ACC112 (cell line): ENCODE measurements at regions not wholly inside any gene's neighbourhood (a gene's known extent, or its start where the extent isn't known, plus 50 kb on each side); places are given as distances from the start of the nearest gene placed in this dataset.

ENCODE experiments used
- H2AFZ ChIP-seq: fragments of 200-600 bp; sonication (generic); one replicate; pipeline ENCODE4 v1.6.0; 2017; ENCODE audit warnings: antibody characterized with exemption, low read length; ENCODE audit not compliant: unreplicated experiment
- H3K27ac ChIP-seq: fragments of 200-600 bp; sonication (generic); 2 replicates; pipeline ENCODE4 v1.5.1; 2014; ENCODE audit warnings: low read depth, mild to moderate bottlenecking, antibody characterized with exemption, low read length, moderate library complexity
- H3K27me3 ChIP-seq: fragments of 200-600 bp; sonication (generic); 2 replicates; pipeline ENCODE4 v1.6.1; 2014; ENCODE audit warnings: mild to moderate bottlenecking, antibody characterized with exemption, low read length, moderate library complexity, mixed read lengths; ENCODE audit not compliant: insufficient read depth
- H3K36me3 ChIP-seq: fragments of 200-600 bp; sonication (generic); 2 replicates; pipeline ENCODE4 v1.6.1; 2016; ENCODE audit warnings: mild to moderate bottlenecking, antibody characterized with exemption, low read length, moderate library complexity, mixed read lengths; ENCODE audit not compliant: insufficient read depth
- H3K4me1 ChIP-seq: fragments of 200-600 bp; sonication (generic); one replicate; pipeline ENCODE4 v1.6.1; 2016; ENCODE audit warnings: low read length, mixed read lengths; ENCODE audit not compliant: insufficient read depth, unreplicated experiment, control insufficient read depth
- H3K4me3 ChIP-seq: fragments of 200-600 bp; sonication (generic); 2 replicates; pipeline ENCODE4 v1.5.1; 2014; ENCODE audit warnings: mild to moderate bottlenecking, low read depth, low read length
- H3K79me2 ChIP-seq: fragments of 200-600 bp; sonication (generic); one replicate; pipeline ENCODE4 v1.6.0; 2016; ENCODE audit warnings: low read length; ENCODE audit not compliant: control insufficient read depth, unreplicated experiment, insufficient read depth

DNA sequence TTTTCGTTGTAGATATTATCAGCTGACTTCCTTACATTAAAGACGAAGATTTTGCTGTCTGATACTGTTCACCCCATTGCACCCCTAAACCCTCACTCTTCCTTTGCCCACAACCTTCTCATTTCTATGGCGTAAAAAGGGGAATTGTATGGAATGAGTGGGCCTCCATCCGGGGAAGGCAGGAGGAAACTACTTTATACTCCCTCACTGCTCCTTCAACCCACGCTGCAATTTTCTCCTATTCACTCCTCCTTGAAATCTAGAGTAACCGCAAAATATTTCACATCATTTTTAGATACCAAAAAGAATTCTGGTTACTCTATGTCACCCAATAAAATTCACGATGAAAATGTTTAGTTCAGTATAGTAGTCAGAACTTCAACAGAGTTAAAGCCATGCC is 330.8 kb downstream of the DIRAS2 start:
- Histone ChIP-seq H3K79me2 (no peaks in the 10 kb centered on the region), H3K27ac (no peak overlapping the region), H3K4me3 (no peak overlapping the region), H3K36me3 (no peaks in the 10 kb centered on the region), H2AFZ (no peak overlapping the region), H3K4me1 (no peaks in the 10 kb centered on the region), H3K27me3 (no peaks in the 10 kb centered on the region)

DNA sequence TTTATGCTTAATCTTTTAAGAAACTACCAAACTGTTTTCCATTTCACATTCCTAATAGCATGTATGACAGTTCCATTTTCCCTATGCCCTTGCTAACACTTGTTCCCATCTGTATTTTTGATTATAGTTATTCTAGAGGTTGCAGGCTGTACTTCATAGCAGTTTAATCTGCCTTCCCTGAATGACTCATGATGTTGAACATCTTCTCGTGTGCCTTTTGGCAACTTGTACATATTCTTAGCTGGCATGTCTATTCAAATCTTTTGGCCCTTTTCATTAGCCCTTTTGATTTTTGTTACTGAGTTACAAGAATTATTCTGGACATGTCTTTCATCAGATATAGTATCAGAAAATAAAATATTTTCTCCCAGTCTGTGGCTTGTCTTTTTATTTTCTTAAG is 320.3 kb downstream of the DIRAS2 start:
- H3K4me3 ChIP-seq, result no peak overlapping the region
- H2AFZ ChIP-seq, result no peak overlapping the region
- no peaks in the 10 kb centered on the region for H3K79me2 ChIP-seq
- H3K4me1 ChIP-seq, result no peaks in the 10 kb centered on the region
- H3K36me3 ChIP-seq, result no peaks in the 10 kb centered on the region
- no peak overlapping the region for H3K27ac ChIP-seq
- H3K27me3 ChIP-seq, result no peaks in the 10 kb centered on the region

DNA sequence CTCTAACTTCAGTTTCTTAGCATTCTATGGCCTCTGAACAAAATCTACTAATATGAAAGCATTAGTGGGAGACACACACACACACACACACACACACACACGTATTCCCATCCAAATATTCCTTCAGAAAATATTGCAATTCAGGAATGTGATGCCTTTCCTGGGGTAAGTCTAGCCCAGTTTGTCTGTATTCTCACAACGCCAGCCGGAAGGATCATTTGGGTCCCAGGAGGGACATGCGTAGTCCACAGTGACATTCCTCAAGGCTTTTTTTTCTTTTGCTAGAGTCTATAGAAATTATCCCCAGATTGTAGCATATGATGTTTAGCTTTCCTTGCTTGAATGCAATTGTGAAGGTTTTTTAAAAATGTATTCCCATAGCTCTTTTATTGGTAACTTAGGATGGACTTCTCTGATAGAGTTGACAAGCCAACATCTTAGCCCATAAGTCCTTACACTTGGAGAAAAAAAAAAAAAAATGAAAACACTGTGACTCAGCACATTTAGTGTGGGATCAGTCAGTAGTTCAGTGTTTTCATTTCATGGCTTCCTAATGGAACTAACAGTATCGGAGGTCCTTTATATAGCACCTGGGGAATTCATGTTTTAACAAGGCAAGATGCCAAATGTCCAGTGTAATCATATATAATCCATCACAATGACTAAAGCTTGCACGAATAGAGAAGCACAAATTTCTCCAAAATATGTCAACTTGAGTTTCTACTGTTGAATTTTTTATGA is 316.5 kb downstream of the DIRAS2 start:
- Histone ChIP-seq H3K4me3 (no peak overlapping the region), H3K27me3 (no peaks in the 10 kb centered on the region), H3K36me3 (no peaks in the 10 kb centered on the region), H2AFZ (no peak overlapping the region), H3K79me2 (no peaks in the 10 kb centered on the region), H3K27ac (no peak overlapping the region), H3K4me1 (no peaks in the 10 kb centered on the region)

DNA sequence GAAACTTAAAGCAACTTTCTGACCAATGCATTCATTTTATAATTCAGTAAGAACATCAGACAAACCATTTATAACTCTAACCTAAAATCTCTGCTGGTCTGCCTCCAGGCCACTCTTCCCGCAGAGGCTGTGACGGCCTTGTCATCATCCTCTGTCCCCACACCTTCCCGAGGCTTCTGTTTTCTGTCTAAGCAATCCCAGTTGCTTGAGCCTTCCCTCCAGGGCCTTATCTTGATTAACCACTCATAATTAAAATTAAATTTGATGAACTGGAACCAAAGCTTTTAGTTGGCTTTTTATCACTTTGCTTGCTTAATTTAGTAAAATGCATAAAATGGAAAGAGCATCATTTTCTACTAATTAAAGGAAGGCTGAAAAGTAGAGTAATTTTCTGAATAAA is 312.4 kb downstream of the DIRAS2 start:
- Histone ChIP-seq H3K27me3 (no peaks in the 10 kb centered on the region), H3K79me2 (no peaks in the 10 kb centered on the region), H2AFZ (no peak overlapping the region), H3K4me3 (no peak overlapping the region), H3K4me1 (no peaks in the 10 kb centered on the region), H3K27ac (no peak overlapping the region), H3K36me3 (no peaks in the 10 kb centered on the region)

DNA sequence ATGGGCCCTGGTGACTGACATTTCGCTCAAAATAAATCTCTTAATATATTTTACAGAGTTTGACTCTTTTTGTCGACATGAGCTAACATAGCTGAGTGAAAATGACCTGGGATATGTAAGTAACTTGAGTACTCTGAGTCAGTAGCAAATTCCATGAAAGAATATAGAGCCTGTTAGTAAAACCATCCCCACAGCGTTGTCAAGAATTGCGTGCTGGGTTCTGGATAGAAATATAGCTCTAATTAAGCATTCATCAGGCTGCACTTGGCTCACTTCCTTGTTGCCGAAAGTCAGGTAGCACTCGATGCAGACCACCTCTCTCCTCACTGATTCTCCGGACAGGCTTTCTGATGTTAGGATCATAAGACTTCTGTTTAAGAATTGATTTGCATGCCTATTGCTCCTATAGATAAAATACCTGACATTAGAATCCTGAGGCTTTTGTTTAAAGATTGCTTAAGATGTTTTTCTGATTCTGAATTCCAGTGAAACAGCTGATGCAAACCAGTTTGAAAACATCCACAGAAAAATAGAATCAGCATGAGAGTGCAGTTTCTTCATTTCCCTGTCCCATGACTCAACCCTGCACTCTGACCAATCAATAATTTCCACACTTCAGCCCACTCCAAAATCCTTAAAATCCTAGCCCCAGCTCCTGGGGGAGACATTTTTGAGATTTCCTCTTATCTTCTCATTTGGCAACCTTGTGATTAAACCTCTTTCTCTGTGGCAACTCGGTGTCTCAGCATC is 310.6 kb downstream of the DIRAS2 start:
- Histone ChIP-seq H2AFZ (no peak overlapping the region), H3K27ac (peak overlapping the region; percentile 35), H3K79me2 (no peaks in the 10 kb centered on the region), H3K4me3 (no peak overlapping the region), H3K36me3 (no peaks in the 10 kb centered on the region), H3K4me1 (no peaks in the 10 kb centered on the region), H3K27me3 (no peaks in the 10 kb centered on the region)

DNA sequence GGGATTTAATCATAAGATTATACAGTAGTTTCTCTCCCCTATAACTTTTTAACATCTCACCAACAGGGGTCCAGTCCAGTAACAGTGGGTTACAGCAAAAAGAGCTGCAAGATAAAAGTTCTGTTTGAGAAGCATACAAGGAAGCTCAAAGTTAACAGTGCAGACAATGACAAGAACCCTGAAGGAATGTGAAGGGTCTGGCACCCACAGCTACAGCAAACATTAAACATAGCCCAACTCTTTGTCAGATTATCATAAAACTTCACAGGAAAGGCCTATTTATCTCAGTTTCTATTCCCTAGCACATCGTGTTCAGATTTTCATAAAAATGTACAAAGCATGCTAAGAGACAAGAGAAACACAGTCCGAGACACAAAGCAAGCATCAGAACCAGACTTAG is 309.4 kb downstream of the DIRAS2 start:
- no peak overlapping the region for H2AFZ ChIP-seq
- no peaks in the 10 kb centered on the region for H3K79me2 ChIP-seq
- no peaks in the 10 kb centered on the region for H3K4me1 ChIP-seq
- no peak overlapping the region for H3K27ac ChIP-seq
- H3K27me3 ChIP-seq, result no peaks in the 10 kb centered on the region
- no peak overlapping the region for H3K4me3 ChIP-seq
- no peaks in the 10 kb centered on the region for H3K36me3 ChIP-seq

DNA sequence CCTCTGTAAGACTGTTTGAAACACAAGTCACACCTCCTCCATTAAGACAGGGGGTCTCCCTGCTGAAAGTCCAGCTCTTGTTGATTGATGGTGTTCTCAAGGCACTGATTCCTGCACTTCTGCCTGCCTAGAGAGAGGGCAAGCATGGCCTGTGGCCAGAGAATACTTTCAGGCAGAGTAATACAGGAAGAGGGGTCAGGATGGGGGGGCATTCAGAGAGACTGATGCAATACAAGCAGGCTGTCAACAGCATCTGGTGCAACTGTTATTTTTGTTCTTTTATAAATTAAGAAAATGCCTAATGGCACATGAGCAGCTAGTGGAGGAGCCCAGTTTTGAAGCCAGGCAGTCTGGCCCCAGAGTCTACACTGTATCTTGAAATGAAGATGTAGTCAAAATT is 302.2 kb downstream of the DIRAS2 start:
- no peak overlapping the region for H3K4me3 ChIP-seq
- no peak overlapping the region for H3K27ac ChIP-seq
- H3K4me1 ChIP-seq, result no peaks in the 10 kb centered on the region
- H2AFZ ChIP-seq, result no peak overlapping the region
- no peaks in the 10 kb centered on the region for H3K36me3 ChIP-seq
- H3K79me2 ChIP-seq, result no peaks in the 10 kb centered on the region
- no peaks in the 10 kb centered on the region for H3K27me3 ChIP-seq

DNA sequence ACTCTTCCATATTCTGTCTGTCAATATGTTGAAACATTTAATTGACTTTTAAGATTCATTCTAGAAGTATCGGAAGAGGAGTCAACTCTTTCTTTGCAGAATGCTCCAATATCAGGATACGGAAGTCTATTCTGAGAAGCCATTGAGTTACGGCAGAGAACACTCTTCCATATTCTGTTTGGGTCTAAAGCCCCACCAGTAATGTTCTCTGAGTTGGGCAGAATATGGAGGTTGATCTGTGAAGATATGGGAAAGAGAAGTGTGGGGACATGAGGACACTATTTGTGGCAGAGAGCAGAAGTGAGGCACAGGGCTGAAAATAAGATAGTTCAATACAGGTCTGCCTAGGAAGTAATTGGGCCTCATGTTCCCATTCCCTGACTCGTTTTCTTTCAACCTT is 300.0 kb downstream of the DIRAS2 start:
- Histone ChIP-seq H3K4me3 (no peak overlapping the region), H2AFZ (no peak overlapping the region), H3K27ac (no peak overlapping the region), H3K27me3 (no peaks in the 10 kb centered on the region), H3K4me1 (no peaks in the 10 kb centered on the region), H3K36me3 (no peaks in the 10 kb centered on the region), H3K79me2 (no peaks in the 10 kb centered on the region)

DNA sequence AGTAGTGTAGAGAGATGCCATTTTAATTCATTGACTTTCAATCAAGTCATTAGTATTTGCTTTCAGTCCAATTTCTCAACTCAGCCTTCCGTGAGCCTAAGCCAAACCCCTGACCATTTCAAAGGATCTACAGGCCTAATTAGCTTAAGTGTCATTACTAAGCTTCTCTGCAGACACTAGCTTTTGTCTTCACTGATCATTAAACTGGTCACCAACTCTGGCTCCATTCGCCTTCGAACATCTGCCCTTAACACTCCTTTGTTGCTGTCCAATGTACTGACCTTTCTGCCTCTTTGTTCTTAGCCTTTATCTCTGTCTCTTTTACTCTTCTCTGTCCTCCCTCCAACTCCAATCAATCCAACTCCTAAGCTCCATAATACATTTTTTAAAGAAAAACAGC is 299.3 kb downstream of the DIRAS2 start:
- H3K27ac ChIP-seq, result no peak overlapping the region
- H2AFZ ChIP-seq, result no peak overlapping the region
- H3K4me3 ChIP-seq, result no peak overlapping the region
- no peaks in the 10 kb centered on the region for H3K79me2 ChIP-seq
- no peaks in the 10 kb centered on the region for H3K4me1 ChIP-seq
- H3K27me3 ChIP-seq, result no peaks in the 10 kb centered on the region
- H3K36me3 ChIP-seq, result no peaks in the 10 kb centered on the region

DNA sequence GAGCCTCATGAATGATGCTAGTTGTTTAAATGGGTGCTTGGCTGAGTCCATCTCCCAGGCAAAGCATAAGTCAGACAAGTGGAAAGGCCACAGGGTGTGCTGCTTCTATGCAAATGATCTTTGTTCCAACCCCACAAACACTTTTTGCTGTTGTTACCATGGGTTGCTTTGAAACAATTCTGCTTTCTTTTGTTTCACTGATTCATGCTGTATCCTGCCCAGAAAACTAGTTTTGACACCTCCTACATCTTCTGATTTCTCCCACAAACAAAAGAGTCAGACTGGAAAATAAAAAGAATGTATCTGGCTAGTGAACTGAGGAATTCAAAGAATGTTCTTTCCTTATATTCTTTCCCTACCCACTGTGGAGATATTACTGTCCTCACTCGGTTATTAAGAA is 298.6 kb downstream of the DIRAS2 start:
- Histone ChIP-seq H3K4me1 (no peaks in the 10 kb centered on the region), H3K27me3 (no peaks in the 10 kb centered on the region), H2AFZ (no peak overlapping the region), H3K79me2 (no peaks in the 10 kb centered on the region), H3K36me3 (no peaks in the 10 kb centered on the region), H3K4me3 (no peak overlapping the region), H3K27ac (no peak overlapping the region)

DNA sequence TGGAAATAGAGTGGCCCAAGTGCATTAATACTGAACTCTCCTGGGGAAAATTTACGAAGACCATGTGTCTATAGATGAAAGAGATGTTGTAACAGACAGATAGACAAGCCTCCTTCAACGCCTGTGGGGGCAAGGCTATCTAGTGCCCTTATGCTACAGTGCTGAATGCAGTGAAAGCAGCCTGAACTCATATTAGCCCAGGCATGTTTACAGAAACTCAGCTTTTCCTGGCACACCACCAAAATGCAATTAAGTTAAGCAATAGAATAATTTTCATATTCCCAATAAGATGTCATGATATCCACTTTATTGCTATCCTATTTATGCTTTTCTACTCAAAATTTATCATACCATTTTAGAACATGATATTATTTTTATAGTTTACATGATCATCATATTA is 277.0 kb downstream of the DIRAS2 start:
- H2AFZ ChIP-seq, result no peak overlapping the region
- no peaks in the 10 kb centered on the region for H3K27me3 ChIP-seq
- no peak overlapping the region for H3K4me3 ChIP-seq
- H3K36me3 ChIP-seq, result no peaks in the 10 kb centered on the region
- no peaks in the 10 kb centered on the region for H3K79me2 ChIP-seq
- H3K27ac ChIP-seq, result no peak overlapping the region
- no peaks in the 10 kb centered on the region for H3K4me1 ChIP-seq
